ENCODE measurements at regions not wholly inside any gene's neighbourhood (a gene's known extent, or its start where the extent isn't known, plus 50 kb on each side); places are given as distances from the start of the nearest gene placed in this dataset.

DNA sequence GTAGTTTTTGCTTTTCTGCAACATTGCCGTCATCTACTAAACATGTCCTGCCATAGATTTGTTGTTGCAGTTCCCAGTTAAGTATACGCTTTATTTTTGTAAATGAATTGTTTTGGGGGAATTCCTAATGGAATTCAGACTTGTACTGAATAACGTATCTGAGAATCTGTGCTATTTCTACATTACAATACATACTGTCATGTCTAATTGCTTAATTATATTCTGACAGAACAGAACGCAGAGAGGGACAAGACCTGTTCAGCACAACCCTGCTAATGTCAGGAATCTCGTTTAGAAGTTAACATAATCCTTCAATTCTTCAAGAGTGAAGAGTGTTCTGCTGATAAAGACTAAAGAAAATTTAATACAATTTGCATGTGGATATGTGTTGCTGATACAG, 861.1 kb upstream of the KLHL1 start:
- Histone ChIP-seq H3K4me2 (ENCODE audit: insufficient read depth, low read length) (no peak overlapping the region), H3K4me3 (replicated peaks in 1 of 3; ENCODE audit: insufficient read depth in 1 of 3, low read depth in 1 of 3, low read length in 3 of 3) (no peak overlapping the region), H3K4me1 (ENCODE audit: control insufficient read depth, extremely low read depth, insufficient read depth, low read length) (no peaks in the 10 kb centered on the region), H3K36me3 (ENCODE audit: control insufficient read depth in 2 of 2, extremely low read depth in 1 of 2, insufficient read depth in 2 of 2, low read length in 2 of 2) (no peaks in the 10 kb centered on the region), H3K9me1 (replicated peaks; ENCODE audit: control insufficient read depth, extremely low read depth, insufficient read depth, low read length) (no peaks in the 10 kb centered on the region), H2AFZ (ENCODE audit: low read depth, low read length) (no peak overlapping the region), H3K9me3 (replicated peaks; ENCODE audit: control insufficient read depth, insufficient read depth, low read length) (no peaks in the 10 kb centered on the region), H4K20me1 (replicated peaks; ENCODE audit: control insufficient read depth, extremely low read depth, insufficient read depth, low read length) (no peaks in the 10 kb centered on the region), H3K27ac (ENCODE audit: insufficient read depth, low read depth, low read length) (no peak overlapping the region), H3K79me2 (ENCODE audit: control insufficient read depth, insufficient read depth, low read length) (no peaks in the 10 kb centered on the region), H3K9ac (replicated peaks; ENCODE audit: extremely low read depth, insufficient read depth, low read length) (no peak overlapping the region), H3K27me3 (ENCODE audit: control insufficient read depth in 2 of 2, insufficient read depth in 2 of 2, low read length in 2 of 2) (no peaks in the 10 kb centered on the region)
- BruUV-seq (replicated peaks): no TSS peak
- intact Hi-C loops (cut with micrococcal nuclease) (loop anchor here (10.0 kb wide), 1 partner anchor 1595 kb away; no protein-coding TSS in a partner anchor), dilution Hi-C loops (cut with MboI; ENCODE audit: extremely low pct_ligation_motif_present, low sequenced_read_pairs) (no loop called here)
- TF ChIP-seq POLR2A (IDR thresholded peaks at IDR 0.05; ENCODE audit: low read depth, low read length): no peak
- TF ChIP-seq EZH2 (IDR thresholded peaks at IDR 0.05; ENCODE audit: borderline replicate concordance, low read depth, low read length, severe bottlenecking): no peak
- TF ChIP-seq, protein P1, sequence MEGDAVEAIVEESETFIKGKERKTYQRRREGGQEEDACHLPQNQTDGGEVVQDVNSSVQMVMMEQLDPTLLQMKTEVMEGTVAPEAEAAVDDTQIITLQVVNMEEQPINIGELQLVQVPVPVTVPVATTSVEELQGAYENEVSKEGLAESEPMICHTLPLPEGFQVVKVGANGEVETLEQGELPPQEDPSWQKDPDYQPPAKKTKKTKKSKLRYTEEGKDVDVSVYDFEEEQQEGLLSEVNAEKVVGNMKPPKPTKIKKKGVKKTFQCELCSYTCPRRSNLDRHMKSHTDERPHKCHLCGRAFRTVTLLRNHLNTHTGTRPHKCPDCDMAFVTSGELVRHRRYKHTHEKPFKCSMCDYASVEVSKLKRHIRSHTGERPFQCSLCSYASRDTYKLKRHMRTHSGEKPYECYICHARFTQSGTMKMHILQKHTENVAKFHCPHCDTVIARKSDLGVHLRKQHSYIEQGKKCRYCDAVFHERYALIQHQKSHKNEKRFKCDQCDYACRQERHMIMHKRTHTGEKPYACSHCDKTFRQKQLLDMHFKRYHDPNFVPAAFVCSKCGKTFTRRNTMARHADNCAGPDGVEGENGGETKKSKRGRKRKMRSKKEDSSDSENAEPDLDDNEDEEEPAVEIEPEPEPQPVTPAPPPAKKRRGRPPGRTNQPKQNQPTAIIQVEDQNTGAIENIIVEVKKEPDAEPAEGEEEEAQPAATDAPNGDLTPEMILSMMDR (IDR thresholded peaks at IDR 0.05; ENCODE audit: extremely low read depth in 1 of 2, insufficient read depth in 1 of 2, low read depth in 1 of 2, low read length in 2 of 2): no peak
- no peak for TF ChIP-seq MYC (IDR thresholded peaks at IDR 0.05; ENCODE audit: low read depth, low read length)
- TF ChIP-seq GATA2 (IDR thresholded peaks at IDR 0.05; ENCODE audit: insufficient read depth, insufficient read length, low read depth, low read length): no peak
- no peak for TF ChIP-seq JUN (IDR thresholded peaks at IDR 0.05; ENCODE audit: borderline replicate concordance, insufficient read depth, insufficient read length, low read depth)
- TF ChIP-seq POLR2AphosphoS5 (IDR thresholded peaks at IDR 0.05; ENCODE audit: insufficient read depth, low read depth, low read length): no peak
- TF ChIP-seq FOS (IDR thresholded peaks at IDR 0.05; ENCODE audit: borderline replicate concordance, insufficient read depth, low read length): no peak
- TF ChIP-seq MAX (IDR thresholded peaks at IDR 0.05; ENCODE audit: insufficient read depth, insufficient read length): no peak
- ChIA-PET POLR2A (no interaction called here), CTCF (interaction anchor here (0.7 kb wide), 1 partner anchor 9 kb away, joined by 3 read pairs; no protein-coding TSS in a partner anchor)
- FAIRE-seq (no peak), DNase-seq (ENCODE audit: low read depth, low spot score) (no peak)
